T-cell (primary cell): ENCODE measurements at regions not wholly inside any gene's neighbourhood (a gene's known extent, or its start where the extent isn't known, plus 50 kb on each side); places are given as distances from the start of the nearest gene placed in this dataset.

Experiments used
- ATAC-seq, 4 experiments: fragments of 200-7000 bp in 3 of 4; fragments of 150-1000 bp in 1 of 4; cut with Tn5 transposase; replicated peaks in 1 of 4; 1 replicate in 3 of 4; 2 replicates in 1 of 4; pipeline ENCODE4 v1.10.0; 2021; ENCODE audit warnings: moderate library complexity in 3 of 4, mild to moderate bottlenecking in 2 of 4, moderate number of reproducible peaks in 1 of 4
- CTCF ChIA-PET, 2 donors: fragments of 300-600 bp; sonication (Branson Sonifier 250); formaldehyde crosslinking; loops; one replicate each; lab custom pipeline; 2022; ENCODE audit warnings: antibody characterized with exemption in 2 of 2; lab: Charles Lee
- POLR2A ChIA-PET, 2 donors: fragments of 300-600 bp; sonication (Branson Sonifier 250); formaldehyde crosslinking; loops; one replicate each; lab custom pipeline; 2022; ENCODE audit warnings: antibody characterized with exemption in 2 of 2; lab: Charles Lee
- DNase-seq, 35 experiments: peaks; one replicate each; pipeline versions ENCODE4 v3.0.0 to v3.0.0-alpha.2; 2013 to 2023
- H3K27ac ChIP-seq: one replicate; pipeline ENCODE4 v1.5.1; 2013; ENCODE audit warnings: low read length
- H3K27me3 ChIP-seq, 2 experiments: replicated peaks in 1 of 2; 1 replicate in 1 of 2; 2 replicates in 1 of 2; pipeline versions ENCODE4 v1.6.1 to v1.7.0; 2013; ENCODE audit warnings: low read length in 1 of 2, mixed read lengths in 1 of 2; ENCODE audit not compliant: control insufficient read depth in 2 of 2, insufficient read depth in 2 of 2; ENCODE audit errors: extremely low read depth in 1 of 2
- H3K36me3 ChIP-seq, 2 donors: 1 replicate in 1 of 2; 2 replicates in 1 of 2; pipeline versions ENCODE4 v1.6.1 to v1.7.0; 2013; ENCODE audit warnings: low read length in 1 of 2; ENCODE audit not compliant: control insufficient read depth in 2 of 2, insufficient read depth in 1 of 2; ENCODE audit errors: extremely low read depth in 1 of 2
- H3K4me1 ChIP-seq, 2 experiments: 1 replicate in 1 of 2; 2 replicates in 1 of 2; pipeline versions ENCODE4 v1.6.1 to v1.7.0; 2013; ENCODE audit warnings: low read length in 2 of 2, mixed read lengths in 1 of 2; ENCODE audit not compliant: insufficient read depth in 2 of 2, control insufficient read depth in 1 of 2; ENCODE audit errors: extremely low read depth in 1 of 2
- H3K4me3 ChIP-seq, 2 donors: 1 replicate in 1 of 2; 2 replicates in 1 of 2; pipeline versions ENCODE4 v1.5.1 to v1.7.0; 2013; ENCODE audit warnings: mild to moderate bottlenecking in 2 of 2, low read length in 1 of 2, moderate library complexity in 1 of 2; ENCODE audit not compliant: control insufficient read depth in 1 of 2; ENCODE audit errors: extremely low read depth in 1 of 2
- H3K9me3 ChIP-seq: 2 replicates; pipeline ENCODE4 v1.7.0; 2013
- H3K27ac Mint-ChIP-seq, 2 donors: one replicate each; pipeline ENCODE4 v1.8.0; 2020 to 2021; ENCODE audit warnings: mild to moderate bottlenecking in 2 of 2, mixed read lengths in 2 of 2
- H3K27me3 Mint-ChIP-seq, 2 donors: one replicate each; pipeline ENCODE4 v1.8.0; 2021 to 2022; ENCODE audit warnings: mixed read lengths in 2 of 2
- H3K36me3 Mint-ChIP-seq: one replicate; pipeline ENCODE4 v1.8.0; 2021; ENCODE audit warnings: mixed read lengths
- H3K4me1 Mint-ChIP-seq, 3 donors: one replicate each; pipeline ENCODE4 v1.8.0; 2020 to 2022; ENCODE audit warnings: mixed read lengths in 3 of 3, mild to moderate bottlenecking in 1 of 3
- H3K4me3 Mint-ChIP-seq, 3 donors: one replicate each; pipeline ENCODE4 v1.8.0; 2020 to 2022; ENCODE audit warnings: mild to moderate bottlenecking in 3 of 3, mixed read lengths in 3 of 3, moderate library complexity in 3 of 3
- H3K9me3 Mint-ChIP-seq, 3 donors: one replicate each; pipeline ENCODE4 v1.8.0; 2020 to 2022; ENCODE audit warnings: mixed read lengths in 3 of 3
- WGBS: methylation state at CpG from one replicate; pipeline ENCODE4 v1.1.5; 2013; ENCODE audit warnings: missing lambda C conversion rate; ENCODE audit not compliant: insufficient coverage; 5-methylcytosine and 5-hydroxymethylcytosine counted together

DNA sequence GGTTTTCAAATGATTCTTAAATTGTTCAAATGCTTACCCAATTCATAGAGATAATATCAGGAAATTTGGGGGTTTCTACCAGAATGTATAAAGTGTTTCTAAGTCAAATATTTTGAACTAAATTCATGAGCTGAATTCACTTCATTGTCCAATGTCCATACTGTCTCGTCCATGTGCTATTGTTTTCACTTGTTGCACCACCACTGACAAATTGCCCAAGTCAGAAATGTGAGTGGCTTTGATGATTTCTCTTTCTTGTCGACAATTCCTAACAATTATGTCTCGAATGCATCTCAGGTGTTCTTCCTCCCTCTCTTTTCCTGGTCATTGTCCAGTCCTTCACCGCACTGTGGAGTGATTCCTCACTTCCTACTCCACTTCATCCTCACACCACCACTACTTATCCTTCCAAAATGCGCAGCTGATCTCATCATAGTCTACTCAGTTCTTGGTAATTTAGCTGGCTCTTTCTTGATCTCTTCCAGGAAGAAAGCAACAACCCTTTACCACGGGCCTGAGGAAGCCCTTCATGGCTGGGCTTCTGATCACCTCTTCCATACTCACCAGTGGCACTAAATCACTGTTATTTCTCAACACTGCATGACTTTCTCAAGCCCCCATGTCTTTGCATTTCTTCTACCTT is 161.1 kb downstream of the FOXA2 start:
- CTCF ChIA-PET = no interaction called here
- H3K27me3 ChIP-seq = no peaks in the 10 kb centered on the region
- Mint-ChIP-seq H3K27ac (no peak overlapping the region), H3K9me3 (peaks cover 3 to 6% (median 5%) of the 10 kb centered on the region in 3 donors), H3K4me1 (no peaks in the 10 kb centered on the region), H3K4me3 (no peak overlapping the region), H3K27me3 (no peaks in the 10 kb centered on the region), H3K36me3 (no peaks in the 10 kb centered on the region)
- no peaks in the 10 kb centered on the region for H3K9me3 ChIP-seq
- 60% methylated on average over 5 of the region's 6 CpGs for WGBS
- no peak for DNase-seq
- H3K36me3 ChIP-seq = no peaks in the 10 kb centered on the region
- no peak overlapping the region for H3K4me3 ChIP-seq
- POLR2A ChIA-PET = no interaction called here
- no peaks in the 10 kb centered on the region for H3K4me1 ChIP-seq
- H3K27ac ChIP-seq = no peak overlapping the region
- no peak for ATAC-seq

DNA sequence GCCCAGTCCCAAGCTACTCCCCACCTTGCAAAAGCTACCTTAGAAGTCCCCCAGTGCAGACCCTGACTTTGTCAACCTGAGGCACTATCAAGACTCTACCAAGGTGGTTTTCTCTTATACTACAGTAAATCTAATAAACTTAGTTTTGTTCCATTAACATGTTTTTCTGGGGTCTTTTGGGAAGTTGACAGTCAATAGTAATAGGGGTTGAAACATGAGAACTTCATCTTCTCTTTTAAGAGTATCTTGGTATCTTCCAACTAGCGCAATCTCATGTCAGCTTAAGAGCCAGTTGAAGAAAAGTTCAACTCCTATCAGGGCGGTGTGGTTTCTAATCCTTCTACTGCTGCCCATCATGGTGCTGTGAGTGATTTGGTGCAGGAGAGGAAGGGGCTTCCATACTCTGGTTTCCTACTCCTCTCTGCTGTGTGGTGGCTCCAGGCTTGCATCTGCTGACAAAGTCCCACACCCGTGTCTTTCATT is 164.2 kb downstream of the FOXA2 start:
- H3K36me3 Mint-ChIP-seq = no peaks in the 10 kb centered on the region
- POLR2A ChIA-PET = no interaction called here
- DNase-seq (no peak), ATAC-seq (no peak)
- Histone ChIP-seq H3K4me3 (no peak overlapping the region), H3K9me3 (no peaks in the 10 kb centered on the region), H3K27me3 (no peaks in the 10 kb centered on the region), H3K4me1 (no peaks in the 10 kb centered on the region), H3K36me3 (no peaks in the 10 kb centered on the region), H3K27ac (no peak overlapping the region)
- H3K27me3 Mint-ChIP-seq = no peaks in the 10 kb centered on the region
- H3K4me1 Mint-ChIP-seq = no peaks in the 10 kb centered on the region
- CTCF ChIA-PET = no interaction called here
- no peak overlapping the region for H3K27ac Mint-ChIP-seq
- H3K9me3 Mint-ChIP-seq = peaks cover 3 to 4% (median 4%) of the 10 kb centered on the region in 3 donors
- WGBS = 78% methylated on average over 1 of the region's 3 CpGs
- no peak overlapping the region for H3K4me3 Mint-ChIP-seq

DNA sequence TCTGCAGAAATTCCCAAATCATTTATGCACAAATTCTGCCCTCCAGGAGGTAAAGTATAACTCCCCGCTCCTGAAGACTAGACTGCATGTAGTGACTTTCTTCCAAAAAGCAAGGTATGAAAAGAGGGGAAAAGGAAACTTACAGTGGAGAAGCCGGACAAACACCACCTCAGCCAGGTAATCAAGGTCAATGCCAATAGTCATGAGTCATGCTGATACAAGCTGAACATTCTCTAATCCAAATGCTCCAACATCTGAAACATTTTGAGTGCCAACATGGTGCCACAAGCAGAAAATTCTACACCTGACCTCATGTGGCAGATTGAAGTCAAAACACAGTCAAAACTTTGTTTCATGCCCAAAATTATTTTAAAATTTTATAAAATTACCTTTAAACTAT is 165.6 kb downstream of the FOXA2 start:
- peaks cover 3 to 4% (median 4%) of the 10 kb centered on the region in 3 donors for H3K9me3 Mint-ChIP-seq
- no peaks in the 10 kb centered on the region for H3K4me1 Mint-ChIP-seq
- POLR2A ChIA-PET = interaction anchor here in 1 of 2 donors (0.5 kb wide), 1 partner anchor 10 kb away, joined by 5 read pairs; no protein-coding TSS in a partner anchor
- no peak overlapping the region for H3K4me3 Mint-ChIP-seq
- no peak overlapping the region for H3K27ac ChIP-seq
- no peaks in the 10 kb centered on the region for H3K36me3 ChIP-seq
- no peak overlapping the region for H3K4me3 ChIP-seq
- no CpG with 5 or more reads among the region's 2 CpGs for WGBS
- no peak for ATAC-seq
- H3K36me3 Mint-ChIP-seq = no peaks in the 10 kb centered on the region
- H3K4me1 ChIP-seq = no peaks in the 10 kb centered on the region
- no peak for DNase-seq
- no peaks in the 10 kb centered on the region for H3K27me3 Mint-ChIP-seq
- H3K27me3 ChIP-seq = no peaks in the 10 kb centered on the region
- H3K9me3 ChIP-seq = no peaks in the 10 kb centered on the region
- no peak overlapping the region for H3K27ac Mint-ChIP-seq
- CTCF ChIA-PET = no interaction called here

DNA sequence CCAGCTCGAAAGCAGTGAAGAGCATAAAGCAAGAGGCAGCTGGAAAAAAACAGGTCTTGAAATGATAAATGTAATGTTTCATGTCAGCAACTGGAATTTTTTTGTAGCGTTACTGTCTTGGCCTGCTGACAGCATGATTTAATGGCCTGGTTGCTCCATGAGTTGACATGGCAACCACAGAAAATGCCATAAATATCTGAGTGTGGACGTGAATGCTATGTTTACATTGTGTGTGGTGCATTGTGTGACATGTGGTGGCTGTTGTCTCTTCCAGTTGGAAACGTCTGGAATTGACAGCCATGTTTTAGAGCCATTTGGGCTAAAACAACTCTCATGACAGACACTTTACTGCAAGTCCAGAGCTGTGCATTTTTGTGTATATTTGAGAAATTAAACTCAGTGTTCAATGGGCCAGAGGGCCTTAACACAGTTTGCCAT is 170.0 kb downstream of the FOXA2 start:
- no peaks in the 10 kb centered on the region for H3K27me3 ChIP-seq
- no peaks in the 10 kb centered on the region for H3K36me3 ChIP-seq
- H3K4me3 Mint-ChIP-seq = no peak overlapping the region
- no peak overlapping the region for H3K27ac Mint-ChIP-seq
- no peaks in the 10 kb centered on the region for H3K27me3 Mint-ChIP-seq
- DNase-seq = no peak
- no peaks in the 10 kb centered on the region for H3K9me3 ChIP-seq
- peaks cover 3 to 4% (median 3%) of the 10 kb centered on the region in 3 donors for H3K9me3 Mint-ChIP-seq
- H3K27ac ChIP-seq = no peak overlapping the region
- CTCF ChIA-PET = no interaction called here
- H3K36me3 Mint-ChIP-seq = no peaks in the 10 kb centered on the region
- no peaks in the 10 kb centered on the region for H3K4me1 ChIP-seq
- H3K4me3 ChIP-seq = no peak overlapping the region
- POLR2A ChIA-PET = no interaction called here
- H3K4me1 Mint-ChIP-seq = no peaks in the 10 kb centered on the region
- WGBS = 33% methylated on average over 2 of the region's 4 CpGs
- no peak for ATAC-seq

DNA sequence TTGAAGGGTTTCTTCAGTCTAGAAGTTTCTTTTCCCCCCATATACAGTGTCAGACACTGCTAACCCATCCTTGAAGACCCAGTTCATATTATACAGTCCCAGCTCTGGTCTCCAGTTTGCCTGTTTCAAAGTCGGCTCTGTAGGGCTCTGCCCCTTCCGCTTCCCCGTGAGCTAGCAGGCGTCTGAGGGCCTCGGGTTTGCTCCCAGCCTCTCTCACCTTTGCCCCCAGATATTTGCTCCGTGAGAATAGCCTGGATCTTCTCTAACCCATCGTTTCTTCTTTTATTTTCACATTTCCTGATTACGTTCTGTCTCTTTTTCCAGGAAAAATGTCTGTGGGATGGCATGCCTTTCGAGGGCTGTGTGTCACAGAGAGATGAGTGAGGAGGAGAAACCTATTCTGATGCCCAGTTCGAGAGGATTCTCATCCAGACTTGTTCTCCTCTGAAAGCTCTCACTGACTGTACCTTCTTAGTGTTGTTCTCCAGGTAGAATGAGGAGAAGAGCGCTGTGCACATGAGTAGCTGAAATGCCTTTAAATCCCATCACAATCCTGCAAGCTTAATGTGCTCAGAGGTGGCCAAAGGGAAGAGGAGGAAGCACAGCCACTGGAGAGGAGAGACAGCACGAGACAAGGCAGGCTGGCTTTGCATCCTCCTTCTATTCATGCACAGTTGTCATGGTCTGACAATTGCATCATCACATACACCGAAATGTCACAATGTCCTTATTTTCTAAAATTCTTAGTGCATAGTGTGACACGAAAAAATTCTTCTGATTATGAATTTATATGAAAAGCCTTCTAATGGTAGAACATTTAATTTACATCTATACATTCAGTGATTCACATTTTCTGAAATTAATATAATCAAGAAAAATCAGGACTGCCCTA is 171.1 kb downstream of the FOXA2 start:
- CTCF ChIA-PET = no interaction called here
- no peak overlapping the region for H3K4me3 ChIP-seq
- Mint-ChIP-seq H3K4me1 (no peaks in the 10 kb centered on the region), H3K27me3 (peaks cover 0 to 6% of the 10 kb centered on the region in 2 donors), H3K4me3 (no peak overlapping the region), H3K27ac (no peak overlapping the region), H3K9me3 (peaks cover 3 to 10% (median 6%) of the 10 kb centered on the region in 3 donors), H3K36me3 (no peaks in the 10 kb centered on the region)
- WGBS = 94% methylated on average over 6 of the region's 14 CpGs
- no peak overlapping the region for H3K27ac ChIP-seq
- H3K27me3 ChIP-seq = no peaks in the 10 kb centered on the region
- ATAC-seq (no peak), DNase-seq (no peak)
- POLR2A ChIA-PET = no interaction called here
- H3K36me3 ChIP-seq = no peaks in the 10 kb centered on the region
- no peaks in the 10 kb centered on the region for H3K9me3 ChIP-seq
- no peaks in the 10 kb centered on the region for H3K4me1 ChIP-seq

DNA sequence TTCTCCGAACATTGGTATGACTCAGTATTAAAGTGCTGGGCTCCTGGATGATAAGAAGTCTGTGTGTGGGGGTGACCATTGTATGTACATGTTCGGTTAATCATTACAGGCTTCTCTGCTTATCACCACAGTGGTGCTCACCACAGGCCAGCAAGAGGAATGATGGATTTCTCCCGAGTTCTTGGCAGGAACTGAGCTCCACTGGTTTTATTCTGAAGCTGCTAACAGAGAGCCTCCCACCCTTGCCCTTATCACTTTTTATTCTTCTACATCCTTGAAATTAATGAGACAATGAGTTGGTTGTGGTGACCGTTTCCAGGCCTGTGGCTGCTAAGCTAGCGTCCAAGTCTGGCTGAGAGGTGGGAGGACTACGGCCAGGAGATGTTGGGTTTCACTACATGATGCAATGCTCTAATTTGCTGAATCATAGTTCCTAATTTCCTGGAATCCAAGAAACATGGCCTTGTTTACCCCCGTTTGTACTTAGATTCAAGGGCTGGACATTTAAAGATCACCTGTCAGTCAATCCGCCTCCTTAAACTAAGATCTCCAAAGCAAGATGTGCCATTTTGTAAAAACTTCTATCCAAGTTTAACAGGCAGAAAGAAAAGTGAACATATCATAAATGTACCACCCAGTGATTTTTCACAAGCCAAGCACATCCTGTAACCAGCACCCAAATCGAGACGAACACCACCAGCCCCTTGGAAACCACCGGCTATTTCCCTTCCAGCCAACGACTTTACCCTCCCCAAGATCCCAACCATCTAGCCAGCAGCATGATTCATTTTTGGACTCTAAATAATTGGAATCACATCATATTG is 172.5 kb downstream of the FOXA2 start:
- Histone ChIP-seq H3K27ac (no peak overlapping the region), H3K4me1 (no peaks in the 10 kb centered on the region), H3K36me3 (no peaks in the 10 kb centered on the region), H3K27me3 (no peaks in the 10 kb centered on the region), H3K9me3 (no peaks in the 10 kb centered on the region), H3K4me3 (no peak overlapping the region)
- Mint-ChIP-seq H3K27me3 (peaks cover 0 to 6% of the 10 kb centered on the region in 2 donors), H3K36me3 (no peaks in the 10 kb centered on the region), H3K9me3 (peaks cover 3 to 6% (median 6%) of the 10 kb centered on the region in 3 donors), H3K4me3 (no peak overlapping the region), H3K4me1 (peaks cover 0 to 6% (median 1%) of the 10 kb centered on the region in 3 donors), H3K27ac (no peak overlapping the region)
- 86% methylated on average over 8 of the region's 12 CpGs for WGBS
- no peak for ATAC-seq
- CTCF ChIA-PET = interaction anchor here in 1 of 2 donors (0.6 kb wide), 1 partner anchor 76 kb away, joined by 7 read pairs; no protein-coding TSS in a partner anchor
- no peak for DNase-seq
- POLR2A ChIA-PET = no interaction called here
